ENCODE measurements at regions not wholly inside any gene's neighbourhood (a gene's known extent, or its start where the extent isn't known, plus 50 kb on each side); places are given as distances from the start of the nearest gene placed in this dataset.

- no peak for DNase-seq
Observed at GRCh38 chr2:22189893-22190480, 1066.2 kb downstream of the TDRD15 start.

GRCh38 chr2:22194218-22194617 lies 1070.5 kb downstream of the TDRD15 start:
- no peak for DNase-seq

- no peak for DNase-seq
Observed at GRCh38 chr2:22196806-22197205, 1073.0 kb downstream of the TDRD15 start.

GRCh38 chr2:22198381-22199283 lies 1074.9 kb downstream of the TDRD15 start:
- no peak for DNase-seq

- no peak for DNase-seq
Observed at GRCh38 chr2:22199994-22200393, 1076.2 kb downstream of the TDRD15 start.

- no peak for DNase-seq
Observed at GRCh38 chr2:22209545-22209944, 1085.8 kb downstream of the TDRD15 start.

GRCh38 chr2:22213237-22213636 lies 1089.5 kb downstream of the TDRD15 start:
- DNase-seq: no peak

- DNase-seq: no peak
Observed at GRCh38 chr2:22215517-22215916, 1091.7 kb downstream of the TDRD15 start.

- no peak for DNase-seq
Observed at GRCh38 chr2:22217881-22218280, 1094.1 kb downstream of the TDRD15 start.

GRCh38 chr2:22221006-22221405 lies 1097.2 kb downstream of the TDRD15 start:
- no peak for DNase-seq

GRCh38 chr2:22238967-22239366 lies 1115.2 kb downstream of the TDRD15 start:
- DNase-seq: no peak

- no peak for DNase-seq
Observed at GRCh38 chr2:22247466-22247865, 1123.7 kb downstream of the TDRD15 start.

GRCh38 chr2:22248851-22249250 lies 1125.1 kb downstream of the TDRD15 start:
- no peak for DNase-seq

GRCh38 chr2:22253171-22253570 lies 1129.4 kb downstream of the TDRD15 start:
- no peak for DNase-seq

GRCh38 chr2:22261165-22261564 lies 1123.8 kb upstream of the KLHL29 start:
- DNase-seq: no peak

- no peak for DNase-seq
Observed at GRCh38 chr2:22270341-22270740, 1114.6 kb upstream of the KLHL29 start.

- DNase-seq: no peak
Observed at GRCh38 chr2:22273853-22274252, 1111.1 kb upstream of the KLHL29 start.

GRCh38 chr2:22274661-22275060 lies 1110.3 kb upstream of the KLHL29 start:
- DNase-seq: no peak

GRCh38 chr2:22276696-22277095 lies 1108.3 kb upstream of the KLHL29 start:
- no peak for DNase-seq

- DNase-seq: no peak
Observed at GRCh38 chr2:22279541-22279940, 1105.4 kb upstream of the KLHL29 start.

- DNase-seq: no peak
Observed at GRCh38 chr2:22281033-22281432, 1103.9 kb upstream of the KLHL29 start.

- no peak for DNase-seq
Observed at GRCh38 chr2:22282220-22282619, 1102.8 kb upstream of the KLHL29 start.

- DNase-seq: no peak
Observed at GRCh38 chr2:22282916-22283315, 1102.1 kb upstream of the KLHL29 start.

GRCh38 chr2:22283436-22283835 lies 1101.5 kb upstream of the KLHL29 start:
- no peak for DNase-seq

GRCh38 chr2:22290302-22290701 lies 1094.7 kb upstream of the KLHL29 start:
- no peak for DNase-seq
